ENCODE measurements at regions not wholly inside any gene's neighbourhood (a gene's known extent, or its start where the extent isn't known, plus 50 kb on each side); places are given as distances from the start of the nearest gene placed in this dataset.

DNA sequence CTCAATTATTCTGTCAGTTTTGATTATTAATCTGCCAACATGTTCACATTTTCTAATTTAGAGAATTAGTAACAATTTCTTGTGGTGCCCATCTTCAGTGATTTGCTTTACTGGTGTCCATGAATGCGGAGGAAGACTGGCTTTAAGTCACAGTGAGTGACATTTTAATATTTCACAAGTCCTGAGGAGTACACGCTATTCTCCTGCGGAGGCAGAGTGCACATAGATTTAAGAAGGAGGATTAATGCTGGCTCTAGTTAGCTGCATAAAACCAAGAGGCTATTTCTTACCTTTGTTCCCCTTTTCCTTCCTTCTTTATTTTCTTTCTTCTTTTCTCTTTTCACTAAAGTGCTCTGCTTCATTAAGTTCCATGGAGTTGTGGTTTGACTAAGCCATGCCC lies 495.2 kb upstream of the IGFBP7 start:
- H3K4me3 ChIP-seq: no peak overlapping the region
- no peaks in the 10 kb centered on the region for H3K36me3 ChIP-seq
- TF ChIP-seq, protein P1, sequence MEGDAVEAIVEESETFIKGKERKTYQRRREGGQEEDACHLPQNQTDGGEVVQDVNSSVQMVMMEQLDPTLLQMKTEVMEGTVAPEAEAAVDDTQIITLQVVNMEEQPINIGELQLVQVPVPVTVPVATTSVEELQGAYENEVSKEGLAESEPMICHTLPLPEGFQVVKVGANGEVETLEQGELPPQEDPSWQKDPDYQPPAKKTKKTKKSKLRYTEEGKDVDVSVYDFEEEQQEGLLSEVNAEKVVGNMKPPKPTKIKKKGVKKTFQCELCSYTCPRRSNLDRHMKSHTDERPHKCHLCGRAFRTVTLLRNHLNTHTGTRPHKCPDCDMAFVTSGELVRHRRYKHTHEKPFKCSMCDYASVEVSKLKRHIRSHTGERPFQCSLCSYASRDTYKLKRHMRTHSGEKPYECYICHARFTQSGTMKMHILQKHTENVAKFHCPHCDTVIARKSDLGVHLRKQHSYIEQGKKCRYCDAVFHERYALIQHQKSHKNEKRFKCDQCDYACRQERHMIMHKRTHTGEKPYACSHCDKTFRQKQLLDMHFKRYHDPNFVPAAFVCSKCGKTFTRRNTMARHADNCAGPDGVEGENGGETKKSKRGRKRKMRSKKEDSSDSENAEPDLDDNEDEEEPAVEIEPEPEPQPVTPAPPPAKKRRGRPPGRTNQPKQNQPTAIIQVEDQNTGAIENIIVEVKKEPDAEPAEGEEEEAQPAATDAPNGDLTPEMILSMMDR (IDR thresholded peaks at IDR 0.05): no peak
- TF ChIP-seq POLR2A (IDR thresholded peaks at IDR 0.05) (no peak), POLR2AphosphoS5 (IDR thresholded peaks at IDR 0.05) (no peak)
- no peaks in the 10 kb centered on the region for H3K27me3 ChIP-seq
- intact Hi-C loops (cut with DNase I; ENCODE audit: low total_unique reads): no loop called here
- H3K4me1 ChIP-seq: no peaks in the 10 kb centered on the region
- no peaks in the 10 kb centered on the region for H3K9me3 ChIP-seq
- no peak overlapping the region for H3K27ac ChIP-seq
- no peak for DNase-seq (ENCODE audit: low spot score in 2 of 2)

DNA sequence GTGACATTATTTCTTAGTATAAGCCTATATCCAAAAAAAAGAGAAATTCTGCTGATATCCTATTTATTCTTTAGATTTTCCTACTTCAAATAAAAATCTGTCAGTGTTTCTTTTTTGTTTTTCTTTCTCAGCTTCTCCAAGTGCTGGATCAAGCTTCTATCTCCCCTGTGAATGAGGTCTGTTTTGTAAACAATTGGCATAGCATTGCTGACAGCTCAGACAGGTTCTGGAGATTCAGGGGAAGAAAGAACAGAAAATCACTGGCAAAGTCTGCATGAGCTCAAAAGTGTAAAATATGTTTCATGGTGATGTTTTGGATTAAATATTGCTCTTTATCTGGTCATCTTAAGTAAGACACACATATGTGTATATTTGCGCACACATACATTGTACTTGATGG lies 492.0 kb upstream of the IGFBP7 start:
- Histone ChIP-seq H3K27ac (no peak overlapping the region), H3K9me3 (no peaks in the 10 kb centered on the region)
- intact Hi-C loops (cut with DNase I; ENCODE audit: low total_unique reads): no loop called here

DNA sequence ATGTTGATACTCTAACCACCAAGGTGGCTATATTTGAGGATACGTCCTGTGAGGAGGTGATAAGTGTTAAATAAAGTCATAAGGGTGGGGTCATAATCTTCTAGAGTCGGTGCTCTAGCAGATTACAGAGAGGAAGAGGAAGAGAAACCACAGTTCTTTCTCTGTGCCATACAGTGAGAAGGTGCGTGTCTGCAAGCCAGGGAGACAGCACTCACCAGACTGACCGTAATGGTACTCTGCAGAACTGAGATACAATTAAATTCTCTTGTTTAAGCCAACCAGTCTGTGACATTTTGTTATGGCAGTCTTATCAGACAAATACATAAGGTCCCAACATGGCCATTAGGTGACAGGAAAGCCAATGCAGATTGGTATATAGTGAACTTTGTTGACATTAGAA lies 480.9 kb upstream of the IGFBP7 start:
- TF ChIP-seq POLR2A (IDR thresholded peaks at IDR 0.05): no peak
- TF ChIP-seq, protein P1 (IDR thresholded peaks at IDR 0.05): no peak
- no peak for TF ChIP-seq POLR2AphosphoS5 (IDR thresholded peaks at IDR 0.05)
- Histone ChIP-seq H3K27me3 (no peaks in the 10 kb centered on the region), H3K4me1 (no peaks in the 10 kb centered on the region), H3K4me3 (no peak overlapping the region), H3K9me3 (no peaks in the 10 kb centered on the region), H3K27ac (no peak overlapping the region), H3K36me3 (no peaks in the 10 kb centered on the region)
- DNase-seq (ENCODE audit: low spot score in 2 of 2): no peak
- intact Hi-C loops (cut with DNase I; ENCODE audit: low total_unique reads): no loop called here

More for the DNA sequence above, 492.0 kb upstream of the IGFBP7 start:
- no peaks in the 10 kb centered on the region for H3K36me3 ChIP-seq
- H3K27me3 ChIP-seq: no peaks in the 10 kb centered on the region
- H3K4me3 ChIP-seq: no peak overlapping the region
- TF ChIP-seq, protein P1 (IDR thresholded peaks at IDR 0.05): no peak
- TF ChIP-seq POLR2A (IDR thresholded peaks at IDR 0.05) (no peak), POLR2AphosphoS5 (IDR thresholded peaks at IDR 0.05) (no peak)
- H3K4me1 ChIP-seq: no peaks in the 10 kb centered on the region
- no peak for DNase-seq (ENCODE audit: low spot score in 2 of 2)

DNA sequence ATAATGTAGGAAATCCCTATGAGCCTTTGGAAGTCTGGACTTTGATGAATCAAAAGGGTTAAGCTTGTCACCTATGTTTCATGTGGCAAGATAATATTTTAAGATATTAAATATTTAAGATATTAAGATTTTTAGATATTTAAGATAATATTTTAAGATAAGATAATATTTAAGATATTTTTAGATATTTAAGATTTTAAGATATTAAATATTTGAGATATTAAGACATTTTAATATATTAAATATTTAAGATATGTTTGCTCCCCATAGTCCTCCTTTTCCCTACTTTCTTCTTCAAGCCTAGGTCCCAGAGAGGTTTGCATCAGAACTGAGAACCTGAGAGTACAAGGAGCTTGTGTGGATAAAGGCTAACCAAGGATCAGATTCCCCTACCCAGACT lies 478.4 kb upstream of the IGFBP7 start:
- TF ChIP-seq POLR2AphosphoS5 (IDR thresholded peaks at IDR 0.05) (no peak), POLR2A (IDR thresholded peaks at IDR 0.05) (no peak)
- TF ChIP-seq, protein P1 (IDR thresholded peaks at IDR 0.05): no peak
- no peaks in the 10 kb centered on the region for H3K27me3 ChIP-seq
- intact Hi-C loops (cut with DNase I; ENCODE audit: low total_unique reads): loop anchor here (1.0 kb wide), 1 partner anchor 10 kb away; no protein-coding TSS in a partner anchor
- no peak for DNase-seq (ENCODE audit: low spot score in 2 of 2)
- no peaks in the 10 kb centered on the region for H3K4me1 ChIP-seq
- no peaks in the 10 kb centered on the region for H3K36me3 ChIP-seq
- H3K27ac ChIP-seq: no peak overlapping the region
- H3K4me3 ChIP-seq: no peak overlapping the region
- no peaks in the 10 kb centered on the region for H3K9me3 ChIP-seq

GRCh38 chr4:57580710-57581599 lies 470.8 kb upstream of the IGFBP7 start:
- no peaks in the 10 kb centered on the region for H3K4me1 ChIP-seq
- no peaks in the 10 kb centered on the region for H3K36me3 ChIP-seq
- no peak for DNase-seq (ENCODE audit: low spot score in 2 of 2)
- no peak overlapping the region for H3K27ac ChIP-seq
- intact Hi-C loops (cut with DNase I; ENCODE audit: low total_unique reads): no loop called here
- TF ChIP-seq POLR2A (IDR thresholded peaks at IDR 0.05): no peak
- peaks cover 0 to 6% of the 10 kb centered on the region in 2 donors for H3K9me3 ChIP-seq
- H3K4me3 ChIP-seq: no peak overlapping the region
- H3K27me3 ChIP-seq: no peaks in the 10 kb centered on the region
